Endothelial cell of umbilical vein (primary cell): ENCODE measurements at regions not wholly inside any gene's neighbourhood (a gene's known extent, or its start where the extent isn't known, plus 50 kb on each side); places are given as distances from the start of the nearest gene placed in this dataset.

ENCODE experiments used
- BruUV-seq: library from RNA; stranded (reverse); fragments of 400-500 nt; replicated peaks from 2 replicates; lab custom pipeline; 2021; lab: Mats Ljungman, UMichigan
- CTCF ChIA-PET: fragments of 300-600, 350-600 bp; sonication (Branson Sonifier 250); formaldehyde crosslinking; loops from one replicate; lab custom pipeline; 2021; ENCODE audit warnings: antibody characterized with exemption, inconsistent platforms; lab: Charles Lee
- POLR2A ChIA-PET: fragments of 300-600, 350-600 bp; sonication (Branson Sonifier 250); formaldehyde crosslinking; loops from one replicate; lab custom pipeline; 2021; ENCODE audit warnings: antibody characterized with exemption, inconsistent platforms; lab: Charles Lee
- DNase-seq: peaks from one replicate; pipeline ENCODE4 v3.0.0-alpha.2; 2011; ENCODE audit warnings: low read depth, low spot score
- FAIRE-seq: peaks from 2 replicates; lab custom pipeline; 2011; peaks lifted over from hg19 to GRCh38; lab: Jason Lieb, UNC
- H2AFZ ChIP-seq: 2 replicates; pipeline ENCODE4 v1.6.0; 2012; ENCODE audit warnings: low read depth, low read length, control low read depth, inconsistent platforms
- H3K27ac ChIP-seq: 2 replicates; pipeline ENCODE4 v1.5.1; 2011; ENCODE audit warnings: low read depth, mild to moderate bottlenecking, control low read depth, low read length, moderate library complexity; ENCODE audit not compliant: insufficient read depth
- H3K27me3 ChIP-seq, 2 experiments: 2 replicates each; pipeline versions ENCODE4 v1.6.0 to v1.6.1; 2011; ENCODE audit warnings: low read length in 2 of 2, mixed read lengths in 1 of 2; ENCODE audit not compliant: control insufficient read depth in 2 of 2, insufficient read depth in 2 of 2
- H3K36me3 ChIP-seq, 2 experiments: 2 replicates in 1 of 2; 3 replicates in 1 of 2; pipeline ENCODE4 v1.5.1; 2011; ENCODE audit warnings: low read length in 2 of 2, mild to moderate bottlenecking in 1 of 2, moderate library complexity in 1 of 2; ENCODE audit not compliant: control insufficient read depth in 2 of 2, insufficient read depth in 2 of 2; ENCODE audit errors: extremely low read depth in 1 of 2
- H3K4me1 ChIP-seq: 3 replicates; pipeline ENCODE4 v1.5.1; 2011; ENCODE audit warnings: mild to moderate bottlenecking, low read length; ENCODE audit not compliant: control insufficient read depth, insufficient read depth; ENCODE audit errors: extremely low read depth
- H3K4me2 ChIP-seq: 2 replicates; pipeline ENCODE4 v1.6.1; 2011; ENCODE audit warnings: low read length, control low read depth, mixed read lengths; ENCODE audit not compliant: insufficient read depth
- H3K4me3 ChIP-seq, 3 experiments: fragments of 200-600 bp in 1 of 3; sonication (generic), shearing (Covaris generic) in 1 of 3; replicated peaks in 1 of 3; 2 replicates each; pipeline ENCODE4 v1.5.1; 2011 to 2016; ENCODE audit warnings: control low read depth in 3 of 3, low read length in 3 of 3, mild to moderate bottlenecking in 2 of 3, inconsistent platforms in 1 of 3, low read depth in 1 of 3, moderate library complexity in 1 of 3; ENCODE audit not compliant: insufficient read depth in 1 of 3
- H3K79me2 ChIP-seq: 2 replicates; pipeline ENCODE4 v1.6.0; 2012; ENCODE audit warnings: low read length, inconsistent platforms; ENCODE audit not compliant: control insufficient read depth, insufficient read depth
- H3K9ac ChIP-seq: replicated peaks from 2 replicates; pipeline ENCODE3; 2011; ENCODE audit warnings: low read length, control low read depth; ENCODE audit not compliant: insufficient read depth; ENCODE audit errors: extremely low read depth
- H3K9me1 ChIP-seq: replicated peaks from 3 replicates; pipeline ENCODE4 v1.6.0; 2011; ENCODE audit warnings: mild to moderate bottlenecking, low read length; ENCODE audit not compliant: control insufficient read depth, insufficient read depth; ENCODE audit errors: extremely low read depth
- H3K9me3 ChIP-seq: replicated peaks from 2 replicates; pipeline ENCODE4 v1.5.1; 2012; ENCODE audit warnings: low read length, inconsistent platforms; ENCODE audit not compliant: control insufficient read depth, insufficient read depth
- H4K20me1 ChIP-seq: replicated peaks from 2 replicates; pipeline ENCODE3; 2011; ENCODE audit warnings: mild to moderate bottlenecking, low read length; ENCODE audit not compliant: control insufficient read depth, insufficient read depth; ENCODE audit errors: extremely low read depth
- CTCF ChIP-seq, 2 donors: IDR thresholded peaks; 1 replicate in 1 of 2; 2 replicates in 1 of 2; pipeline ENCODE4 v1.5.1; 2011; ENCODE audit warnings: low read length in 2 of 2, mild to moderate bottlenecking in 2 of 2, moderate library complexity in 2 of 2, control low read depth in 1 of 2, inconsistent platforms in 1 of 2, low read depth in 1 of 2; ENCODE audit not compliant: insufficient read depth in 1 of 2; ENCODE audit errors: extremely low read depth in 1 of 2
- EZH2 ChIP-seq: IDR thresholded peaks from 2 replicates; pipeline ENCODE4 v1.6.1; 2012; ENCODE audit warnings: borderline replicate concordance, low read depth, mild to moderate bottlenecking, moderate library complexity, low read length, inconsistent platforms; ENCODE audit not compliant: severe bottlenecking
- FOS ChIP-seq: IDR thresholded peaks from 2 replicates; pipeline ENCODE4 v1.6.1; 2011; ENCODE audit warnings: mild to moderate bottlenecking, low read length, moderate library complexity, borderline replicate concordance; ENCODE audit not compliant: insufficient read depth
- GATA2 ChIP-seq: IDR thresholded peaks from 2 replicates; pipeline ENCODE4 v1.7.0; 2011; ENCODE audit warnings: low read depth, mild to moderate bottlenecking, moderate library complexity, mixed read lengths, low read length; ENCODE audit not compliant: insufficient read length, insufficient read depth
- JUN ChIP-seq: IDR thresholded peaks from 2 replicates; pipeline ENCODE4 v1.6.1; 2011; ENCODE audit warnings: borderline replicate concordance, low read depth; ENCODE audit not compliant: insufficient read length, insufficient read depth
- MAX ChIP-seq: IDR thresholded peaks from 2 replicates; pipeline ENCODE4 v1.6.1; 2011; ENCODE audit not compliant: insufficient read depth, insufficient read length
- MYC ChIP-seq: IDR thresholded peaks from one replicate; pipeline ENCODE4 v1.6.1; 2011; ENCODE audit warnings: mild to moderate bottlenecking, low read depth, low read length
- POLR2A ChIP-seq: IDR thresholded peaks from 2 replicates; pipeline ENCODE4 v1.6.1; 2012; ENCODE audit warnings: low read depth, mild to moderate bottlenecking, control low read depth, low read length
- POLR2AphosphoS5 ChIP-seq: IDR thresholded peaks from 2 replicates; pipeline ENCODE4 v1.6.1; 2012; ENCODE audit warnings: low read depth, mild to moderate bottlenecking, control low read depth, low read length, moderate library complexity; ENCODE audit not compliant: insufficient read depth
- dilution Hi-C: fragments of 300-500 bp; cut with MboI; formaldehyde crosslinking; loops from one replicate; pipeline ENCODE4 v1.15.0; 2019; ENCODE audit warnings: low sequenced_read_pairs; ENCODE audit not compliant: extremely low pct_ligation_motif_present
- intact Hi-C: fragments of 100-400 bp; cut with micrococcal nuclease; formaldehyde crosslinking; loops from one replicate; pipeline ENCODE4 v1.10.0; 2022

- POLR2A ChIA-PET = no interaction called here
- dilution Hi-C loops = no loop called here
- FAIRE-seq (no peak), DNase-seq (no peak)
- BruUV-seq = no TSS peak
- H3K27ac ChIP-seq = no peak overlapping the region
- H3K9ac ChIP-seq = no peak overlapping the region
- no peaks in the 10 kb centered on the region for H3K9me1 ChIP-seq
- CTCF ChIA-PET = interaction anchor here (0.6 kb wide), 1 partner anchor 10 kb away, joined by 3 read pairs; no protein-coding TSS in a partner anchor
- H2AFZ ChIP-seq = no peak overlapping the region
- H3K27me3 ChIP-seq = no peaks in the 10 kb centered on the region
- no peak overlapping the region for H3K4me3 ChIP-seq
- no peaks in the 10 kb centered on the region for H3K36me3 ChIP-seq
- intact Hi-C loops = no loop called here
- H3K79me2 ChIP-seq = no peaks in the 10 kb centered on the region
- H3K9me3 ChIP-seq = peaks cover 8% of the 10 kb centered on the region
- no peak for TF ChIP-seq MAX
- TF ChIP-seq JUN = no peak
- no peak for TF ChIP-seq POLR2AphosphoS5
- TF ChIP-seq EZH2 = no peak
- TF ChIP-seq GATA2 = no peak
- TF ChIP-seq POLR2A = no peak
- no peak for TF ChIP-seq FOS
- TF ChIP-seq CTCF (IDR thresholded peaks at IDR 0.05; ENCODE audit: extremely low read depth in 1 of 2, insufficient read depth in 1 of 2, low read depth in 1 of 2, low read length in 2 of 2) = no peak
- TF ChIP-seq MYC = no peak
- no peaks in the 10 kb centered on the region for H4K20me1 ChIP-seq
- no peak overlapping the region for H3K4me2 ChIP-seq
- H3K4me1 ChIP-seq = no peaks in the 10 kb centered on the region
Measured at GRCh38 chr5:24094081-24094679, 550.6 kb downstream of the CDH10 start.
